Neutrophil (primary cell): ENCODE measurements at regions not wholly inside any gene's neighbourhood (a gene's known extent, or its start where the extent isn't known, plus 50 kb on each side); places are given as distances from the start of the nearest gene placed in this dataset.
"Not testable (repeated sequence)": the region's sequence is repeated elsewhere in the genome, so short reads cannot be mapped to it uniquely, and the experiment has no call there.

Source experiments
- H3K27ac ChIP-seq: fragments of 200-600 bp; sonication (generic); 2 replicates; pipeline ENCODE4 v1.5.1; 2016; ENCODE audit warnings: mild to moderate bottlenecking, moderate library complexity
- H3K27me3 ChIP-seq: fragments of 200-600 bp; sonication (generic); 2 replicates; pipeline ENCODE4 v1.6.0; 2016; ENCODE audit warnings: mild to moderate bottlenecking
- H3K36me3 ChIP-seq: fragments of 200-600 bp; sonication (generic); 2 replicates; pipeline ENCODE4 v1.5.1; 2017
- H3K4me1 ChIP-seq, 2 experiments: fragments of 200-600 bp in 1 of 2; sonication (generic) in 1 of 2; 1 replicate in 1 of 2; 2 replicates in 1 of 2; pipeline versions ENCODE4 v1.5.1 to v1.6.1; 2013 to 2016; ENCODE audit warnings: low read depth in 1 of 2, low read length in 1 of 2, mild to moderate bottlenecking in 1 of 2, moderate library complexity in 1 of 2; ENCODE audit not compliant: control insufficient read depth in 1 of 2, insufficient read depth in 1 of 2
- H3K4me3 ChIP-seq, 2 experiments: fragments of 200-600 bp in 1 of 2; sonication (generic) in 1 of 2; 1 replicate in 1 of 2; 2 replicates in 1 of 2; pipeline ENCODE4 v1.5.1; 2013 to 2016; ENCODE audit warnings: low read depth in 1 of 2, low read length in 1 of 2, mild to moderate bottlenecking in 1 of 2, moderate library complexity in 1 of 2
- H3K9me3 ChIP-seq: fragments of 200-600 bp; sonication (generic); 2 replicates; pipeline ENCODE4 v1.5.1; 2016
- CTCF ChIP-seq: fragments of 200-600 bp; sonication (generic); IDR thresholded peaks from 2 replicates; pipeline ENCODE4 v1.5.1; 2016; ENCODE audit warnings: antibody characterized with exemption

- Histone ChIP-seq H3K9me3 (no peaks in the 10 kb centered on the region), H3K36me3 (no peaks in the 10 kb centered on the region), H3K4me3 (no peak overlapping the region), H3K4me1 (no peaks in the 10 kb centered on the region), H3K27me3 (peaks cover 5% of the 10 kb centered on the region), H3K27ac (no peak overlapping the region)
- TF ChIP-seq CTCF = no peak
Observed at GRCh38 chr10:21039721-21040120, 142.6 kb upstream of the NEBL start.

GRCh38 chr10:21036757-21037156 is 139.6 kb upstream of the NEBL start:
- Histone ChIP-seq H3K4me1 (no peaks in the 10 kb centered on the region), H3K9me3 (no peaks in the 10 kb centered on the region), H3K27me3 (no peaks in the 10 kb centered on the region), H3K36me3 (no peaks in the 10 kb centered on the region), H3K27ac (no peak overlapping the region), H3K4me3 (no peak overlapping the region)
- no peak for TF ChIP-seq CTCF

- not testable (repeated sequence) for H3K36me3 ChIP-seq, H3K27ac ChIP-seq, H3K4me3 ChIP-seq, H3K4me1 ChIP-seq, H3K27me3 ChIP-seq, H3K9me3 ChIP-seq
Observed at GRCh38 chr10:21034770-21035169, 137.7 kb upstream of the NEBL start.

- Histone ChIP-seq H3K27ac (no peak overlapping the region), H3K4me1 (peaks cover 0 to 7% of the 10 kb centered on the region in 2 experiments), H3K27me3 (no peaks in the 10 kb centered on the region), H3K9me3 (no peaks in the 10 kb centered on the region), H3K36me3 (no peaks in the 10 kb centered on the region), H3K4me3 (no peak overlapping the region)
- TF ChIP-seq CTCF = no peak
Observed at GRCh38 chr10:21034241-21034640, 137.1 kb upstream of the NEBL start.

- Histone ChIP-seq H3K4me1 (peaks cover 0 to 7% of the 10 kb centered on the region in 2 experiments), H3K27ac (no peak overlapping the region), H3K27me3 (no peaks in the 10 kb centered on the region), H3K36me3 (no peaks in the 10 kb centered on the region), H3K9me3 (no peaks in the 10 kb centered on the region), H3K4me3 (no peak overlapping the region)
- TF ChIP-seq CTCF = no peak
Observed at GRCh38 chr10:21032587-21033319, 135.6 kb upstream of the NEBL start.

GRCh38 chr10:21031232-21031795 is 134.2 kb upstream of the NEBL start:
- Histone ChIP-seq H3K27ac (no peak overlapping the region), H3K9me3 (no peaks in the 10 kb centered on the region), H3K36me3 (no peaks in the 10 kb centered on the region), H3K4me3 (no peak overlapping the region), H3K27me3 (no peaks in the 10 kb centered on the region), H3K4me1 (peaks cover 0 to 7% of the 10 kb centered on the region in 2 experiments)
- TF ChIP-seq CTCF = no peak
